ENCODE measurements at regions not wholly inside any gene's neighbourhood (a gene's known extent, or its start where the extent isn't known, plus 50 kb on each side); places are given as distances from the start of the nearest gene placed in this dataset.

GRCh38 chr3:90015688-90016356 is 908.4 kb downstream of the EPHA3 start:
- Histone ChIP-seq H3K18ac (ENCODE audit: extremely low read depth, low read length) (no peak overlapping the region), H2AFZ (ENCODE audit: low read length) (0 out of 2 replicates have a peak overlapping the region, but pooled peaks have one; percentile 63), H2AK5ac (ENCODE audit: low read depth, low read length) (no peak overlapping the region), H4K8ac (ENCODE audit: extremely low read depth, insufficient read depth, low read length) (no peak overlapping the region), H3K27ac (ENCODE audit: low read depth, low read length) (no peak overlapping the region), H3K23ac (ENCODE audit: insufficient read length) (no peak overlapping the region), H3K23me2 (ENCODE audit: low read depth, low read length) (no peaks in the 10 kb centered on the region), H4K5ac (ENCODE audit: insufficient read length, low read depth, low read length) (no peak overlapping the region), H4K91ac (replicated peaks; ENCODE audit: insufficient read length, low read length) (no peak overlapping the region), H2BK15ac (ENCODE audit: low read length) (no peak overlapping the region), H2BK12ac (ENCODE audit: low read depth, low read length) (no peak overlapping the region), H3K27me3 (replicated peaks in 1 of 4; ENCODE audit: control insufficient read depth in 3 of 4, extremely low read depth in 1 of 4, insufficient read depth in 3 of 4, low read length in 3 of 4) (no peaks in the 10 kb centered on the region), H3K9me3 (ENCODE audit: insufficient read depth in 2 of 2, low read depth in 1 of 2, low read length in 1 of 2) (no peaks in the 10 kb centered on the region), H4K20me1 (replicated peaks in 1 of 2; ENCODE audit: control insufficient read depth in 1 of 2, insufficient read depth in 2 of 2, low read length in 2 of 2) (no peaks in the 10 kb centered on the region), H3K9ac (replicated peaks in 1 of 4; ENCODE audit: extremely low read depth in 1 of 4, low read depth in 3 of 4, low read length in 3 of 4) (no peak overlapping the region), H3K4me1 (replicated peaks in 1 of 4; ENCODE audit: control insufficient read depth in 3 of 4, insufficient read depth in 4 of 4, low read length in 3 of 4) (peaks cover 0 to 3% (median 1%) of the 10 kb centered on the region in 4 experiments; a peak in 1 of 7 replicates), H2BK5ac (ENCODE audit: low read depth, low read length) (no peak overlapping the region), H2BK120ac (replicated peaks; ENCODE audit: low read depth, low read length) (no peak overlapping the region), H3K36me3 (ENCODE audit: control insufficient read depth in 2 of 4, insufficient read depth in 4 of 4, low read length in 3 of 4) (no peaks in the 10 kb centered on the region), H3K4me3 (ENCODE audit: extremely low read depth in 1 of 4, insufficient read depth in 2 of 4, low read depth in 3 of 4, low read length in 4 of 4) (no peak overlapping the region), H3K56ac (replicated peaks; ENCODE audit: insufficient read length, low read depth, low read length) (no peak overlapping the region), H3K79me2 (ENCODE audit: control insufficient read depth in 1 of 2, insufficient read depth in 2 of 2, low read length in 2 of 2) (no peaks in the 10 kb centered on the region), H3K4me2 (ENCODE audit: insufficient read depth in 1 of 2, low read depth in 2 of 2, low read length in 2 of 2) (no peak overlapping the region), H3K4ac (replicated peaks; ENCODE audit: insufficient read length, low read depth, low read length) (no peak overlapping the region), H3K14ac (ENCODE audit: insufficient read length) (no peak overlapping the region), H3K79me1 (ENCODE audit: low read depth, low read length) (no peaks in the 10 kb centered on the region), H2BK20ac (ENCODE audit: low read length) (no peak overlapping the region)
- no peak for TF ChIP-seq FOSL1 (IDR thresholded peaks at IDR 0.05; ENCODE audit: insufficient read depth, low read depth, low read length)
- CTCF ChIA-PET (ENCODE audit: partially characterized antibody): interaction anchor here (1.1 kb wide), 1 partner anchor 75 kb away, joined by 3 read pairs; no protein-coding TSS in a partner anchor
- 80% methylated on average over 4 of the region's 4 CpGs; no CpG with 5 or more reads in 1 of the 2 experiments for WGBS, 2 experiments (ENCODE audit: extremely low coverage in 1 of 2, insufficient coverage in 1 of 2, insufficient read length in 1 of 2, insufficient replicate concordance in 2 of 2, low coverage in 1 of 2, low lambda C conversion rate in 2 of 2, missing lambda C conversion rate in 1 of 2)
- DNase-seq (ENCODE audit: low read depth in 1 of 2, low spot score in 2 of 2) (no peak), FAIRE-seq (peak; percentile 69)
- POLR2A ChIA-PET (ENCODE audit: partially characterized antibody): interaction anchor here (1.1 kb wide), 1 partner anchor 9 kb away, joined by 3 read pairs; no protein-coding TSS in a partner anchor

Measured in H1 (cell line).